ENCODE measurements at regions not wholly inside any gene's neighbourhood (a gene's known extent, or its start where the extent isn't known, plus 50 kb on each side); places are given as distances from the start of the nearest gene placed in this dataset.

DNA sequence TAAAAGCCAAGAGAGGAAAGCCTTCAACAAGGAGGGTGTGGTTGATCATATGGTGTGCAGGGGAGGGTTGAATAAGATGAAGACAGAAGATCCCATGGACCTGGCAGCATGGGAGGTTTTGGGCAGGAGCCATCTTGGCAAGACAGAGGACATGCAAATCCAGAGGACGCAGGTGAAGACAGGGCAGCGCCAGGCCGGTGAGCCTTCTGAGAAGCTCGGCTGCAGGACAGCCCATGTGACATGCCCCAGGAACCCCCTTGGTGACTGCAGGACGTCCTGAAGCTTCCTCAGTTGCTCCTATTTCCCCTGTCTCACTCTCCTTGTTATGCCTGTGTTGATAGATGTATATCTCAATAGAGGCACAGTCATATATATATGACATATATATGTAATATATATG lies 159.4 kb downstream of the GADD45G start:
- TF ChIP-seq, protein P1, sequence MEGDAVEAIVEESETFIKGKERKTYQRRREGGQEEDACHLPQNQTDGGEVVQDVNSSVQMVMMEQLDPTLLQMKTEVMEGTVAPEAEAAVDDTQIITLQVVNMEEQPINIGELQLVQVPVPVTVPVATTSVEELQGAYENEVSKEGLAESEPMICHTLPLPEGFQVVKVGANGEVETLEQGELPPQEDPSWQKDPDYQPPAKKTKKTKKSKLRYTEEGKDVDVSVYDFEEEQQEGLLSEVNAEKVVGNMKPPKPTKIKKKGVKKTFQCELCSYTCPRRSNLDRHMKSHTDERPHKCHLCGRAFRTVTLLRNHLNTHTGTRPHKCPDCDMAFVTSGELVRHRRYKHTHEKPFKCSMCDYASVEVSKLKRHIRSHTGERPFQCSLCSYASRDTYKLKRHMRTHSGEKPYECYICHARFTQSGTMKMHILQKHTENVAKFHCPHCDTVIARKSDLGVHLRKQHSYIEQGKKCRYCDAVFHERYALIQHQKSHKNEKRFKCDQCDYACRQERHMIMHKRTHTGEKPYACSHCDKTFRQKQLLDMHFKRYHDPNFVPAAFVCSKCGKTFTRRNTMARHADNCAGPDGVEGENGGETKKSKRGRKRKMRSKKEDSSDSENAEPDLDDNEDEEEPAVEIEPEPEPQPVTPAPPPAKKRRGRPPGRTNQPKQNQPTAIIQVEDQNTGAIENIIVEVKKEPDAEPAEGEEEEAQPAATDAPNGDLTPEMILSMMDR (IDR thresholded peaks at IDR 0.05; ENCODE audit: poor library complexity, severe bottlenecking) = no peak
- no peak for TF ChIP-seq MXI1 (conservative IDR thresholded peaks at IDR 0.05; ENCODE audit: poor library complexity, severe bottlenecking)
- TF ChIP-seq EZH2 (IDR thresholded peaks at IDR 0.05; ENCODE audit: borderline replicate concordance, insufficient read depth, low read length, poor library complexity, severe bottlenecking) = no peak
- no peak for TF ChIP-seq POLR2AphosphoS5 (IDR thresholded peaks at IDR 0.05)
- no peak for TF ChIP-seq EP300 (conservative IDR thresholded peaks at IDR 0.05; ENCODE audit: poor library complexity, severe bottlenecking)
- TF ChIP-seq RAD21 (conservative IDR thresholded peaks at IDR 0.05) = no peak
- TF ChIP-seq, protein P2, sequence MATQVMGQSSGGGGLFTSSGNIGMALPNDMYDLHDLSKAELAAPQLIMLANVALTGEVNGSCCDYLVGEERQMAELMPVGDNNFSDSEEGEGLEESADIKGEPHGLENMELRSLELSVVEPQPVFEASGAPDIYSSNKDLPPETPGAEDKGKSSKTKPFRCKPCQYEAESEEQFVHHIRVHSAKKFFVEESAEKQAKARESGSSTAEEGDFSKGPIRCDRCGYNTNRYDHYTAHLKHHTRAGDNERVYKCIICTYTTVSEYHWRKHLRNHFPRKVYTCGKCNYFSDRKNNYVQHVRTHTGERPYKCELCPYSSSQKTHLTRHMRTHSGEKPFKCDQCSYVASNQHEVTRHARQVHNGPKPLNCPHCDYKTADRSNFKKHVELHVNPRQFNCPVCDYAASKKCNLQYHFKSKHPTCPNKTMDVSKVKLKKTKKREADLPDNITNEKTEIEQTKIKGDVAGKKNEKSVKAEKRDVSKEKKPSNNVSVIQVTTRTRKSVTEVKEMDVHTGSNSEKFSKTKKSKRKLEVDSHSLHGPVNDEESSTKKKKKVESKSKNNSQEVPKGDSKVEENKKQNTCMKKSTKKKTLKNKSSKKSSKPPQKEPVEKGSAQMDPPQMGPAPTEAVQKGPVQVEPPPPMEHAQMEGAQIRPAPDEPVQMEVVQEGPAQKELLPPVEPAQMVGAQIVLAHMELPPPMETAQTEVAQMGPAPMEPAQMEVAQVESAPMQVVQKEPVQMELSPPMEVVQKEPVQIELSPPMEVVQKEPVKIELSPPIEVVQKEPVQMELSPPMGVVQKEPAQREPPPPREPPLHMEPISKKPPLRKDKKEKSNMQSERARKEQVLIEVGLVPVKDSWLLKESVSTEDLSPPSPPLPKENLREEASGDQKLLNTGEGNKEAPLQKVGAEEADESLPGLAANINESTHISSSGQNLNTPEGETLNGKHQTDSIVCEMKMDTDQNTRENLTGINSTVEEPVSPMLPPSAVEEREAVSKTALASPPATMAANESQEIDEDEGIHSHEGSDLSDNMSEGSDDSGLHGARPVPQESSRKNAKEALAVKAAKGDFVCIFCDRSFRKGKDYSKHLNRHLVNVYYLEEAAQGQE (IDR thresholded peaks at IDR 0.05; ENCODE audit: borderline replicate concordance) = no peak
- no peak for TF ChIP-seq SMC3 (conservative IDR thresholded peaks at IDR 0.05; ENCODE audit: poor library complexity)
- no peak for TF ChIP-seq TAF1 (IDR thresholded peaks at IDR 0.05; ENCODE audit: low read depth)
